ENCODE measurements at regions not wholly inside any gene's neighbourhood (a gene's known extent, or its start where the extent isn't known, plus 50 kb on each side); places are given as distances from the start of the nearest gene placed in this dataset.
"Not testable (repeated sequence)": the region's sequence is repeated elsewhere in the genome, so short reads cannot be mapped to it uniquely, and the experiment has no call there.

DNA sequence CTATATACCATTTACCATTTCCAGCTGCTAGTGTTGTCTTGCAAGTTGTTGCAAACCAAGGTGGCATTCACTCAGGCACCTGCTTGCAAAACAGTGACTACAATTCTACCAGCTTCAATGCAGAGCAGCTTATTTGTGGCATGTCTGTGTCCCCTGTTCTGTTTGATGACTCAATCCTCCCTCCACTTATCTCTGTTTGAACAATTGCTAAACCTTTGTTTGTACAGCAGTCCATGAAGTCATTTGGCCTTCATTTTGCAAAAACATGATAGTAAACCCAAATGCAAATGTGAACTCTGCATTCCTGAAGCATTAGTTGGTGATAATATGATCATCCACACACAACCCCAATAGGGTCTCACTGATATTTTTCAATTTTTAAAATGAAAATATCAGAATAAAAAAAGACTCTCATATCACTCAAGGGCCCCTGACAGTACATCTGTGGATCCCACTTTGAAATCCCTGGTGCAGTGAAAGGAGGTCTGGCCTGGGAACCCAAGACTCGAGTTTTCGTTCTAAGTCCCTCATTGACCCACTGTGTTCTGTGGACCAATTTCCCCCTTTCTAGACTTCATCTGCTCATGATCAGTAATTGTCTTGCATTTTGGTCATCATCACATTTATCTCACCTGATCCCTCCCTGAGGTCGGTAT is 425.4 kb downstream of the RPS24 start:
- no peak for DNase-seq (ENCODE audit: low read depth)

GRCh38 chr10:78459639-78460037 is 426.0 kb downstream of the RPS24 start:
- DNase-seq (ENCODE audit: low read depth), result no peak

DNA sequence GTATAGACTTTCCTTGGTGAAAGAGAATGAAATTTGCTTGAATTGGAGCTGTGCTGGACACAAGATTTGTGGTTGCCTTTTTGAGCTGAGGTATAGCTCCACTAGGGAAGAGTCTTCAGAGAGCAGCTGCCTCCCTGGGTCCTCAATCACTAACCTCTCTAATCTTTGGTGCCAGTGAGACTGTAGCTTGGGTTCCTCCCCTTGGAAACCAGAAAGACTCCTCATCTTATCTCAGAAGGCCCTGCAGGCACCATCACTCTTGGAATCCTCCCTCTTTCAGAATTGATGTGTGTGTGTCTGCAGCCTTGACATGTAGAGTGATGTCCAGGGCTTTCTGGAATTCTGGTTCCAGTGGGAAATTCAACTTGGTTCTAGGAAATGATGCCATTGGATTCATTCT is 426.5 kb downstream of the RPS24 start:
- no peak for DNase-seq (ENCODE audit: low read depth)

DNA sequence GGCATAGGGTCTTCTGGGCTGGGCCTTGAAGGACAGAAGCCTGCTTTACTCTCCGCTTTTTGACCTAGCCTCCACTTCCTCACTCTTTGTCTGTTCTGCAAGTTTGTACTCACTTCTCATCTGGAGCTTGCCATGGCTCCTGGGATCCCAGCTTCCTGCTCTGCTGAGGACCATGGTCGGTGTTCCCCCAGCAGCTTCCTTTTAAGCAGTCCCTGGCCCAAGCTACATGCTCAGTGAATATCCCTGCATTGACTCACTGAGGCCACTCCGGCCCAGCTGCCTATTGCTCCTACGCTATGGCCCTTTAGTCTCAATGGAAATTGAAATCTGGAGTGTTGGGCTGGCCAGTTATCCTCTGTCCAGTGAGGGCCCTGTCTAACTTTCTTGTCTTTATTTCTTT is 427.7 kb downstream of the RPS24 start:
- no peak for DNase-seq (ENCODE audit: low read depth)

- DNase-seq (ENCODE audit: low read depth), result no peak
Measured at GRCh38 chr10:78462176-78462575, 428.5 kb downstream of the RPS24 start.

DNA sequence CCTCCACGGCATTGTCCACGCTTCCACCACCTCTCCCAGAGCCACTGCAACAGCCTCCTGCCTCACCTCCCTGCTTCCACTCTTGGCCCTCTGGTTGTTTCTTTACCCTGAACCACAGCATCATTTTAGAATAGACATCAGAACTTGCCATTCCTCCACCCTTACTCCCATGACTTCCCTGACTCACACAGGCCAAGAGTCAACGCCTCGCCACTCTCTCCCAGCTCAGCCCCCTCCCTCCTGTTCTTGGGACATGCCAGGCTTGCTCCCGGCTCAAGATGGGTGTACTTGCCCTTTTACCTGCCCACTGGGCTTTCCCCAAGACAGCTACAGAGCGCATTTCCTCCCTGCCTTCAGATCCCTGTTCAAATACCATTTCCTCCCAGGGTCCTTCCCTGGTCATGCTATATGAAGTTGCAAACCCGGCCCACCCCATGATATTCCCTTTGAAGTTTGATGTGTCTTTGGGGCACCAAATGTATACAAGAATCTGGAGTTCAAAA is 429.1 kb downstream of the RPS24 start:
- no peak for DNase-seq (ENCODE audit: low read depth)

- DNase-seq (ENCODE audit: low read depth), result no peak
Measured at GRCh38 chr10:78464118-78464855, 430.6 kb downstream of the RPS24 start.

DNA sequence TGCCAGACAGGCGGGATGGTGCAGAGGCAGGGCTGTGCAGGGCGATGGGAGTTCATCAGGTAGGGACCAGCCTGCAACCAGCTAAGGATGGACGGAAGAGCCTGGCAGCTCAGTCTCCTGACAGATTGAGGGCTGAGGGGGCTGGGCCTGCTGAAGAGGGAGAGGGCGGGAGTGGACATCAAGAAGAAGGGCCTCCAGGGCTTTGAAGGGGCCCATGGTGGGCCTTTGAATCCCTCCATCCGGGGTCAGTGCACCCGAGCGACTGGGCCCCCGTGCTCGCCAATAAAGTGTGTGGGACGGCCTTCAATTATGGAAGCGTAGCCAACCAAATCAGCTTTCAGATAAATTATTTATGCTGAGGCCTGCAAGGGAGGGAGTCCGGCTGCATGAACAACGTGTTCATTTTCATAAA is 431.2 kb downstream of the RPS24 start:
- DNase-seq (ENCODE audit: low read depth), result no peak

- DNase-seq (ENCODE audit: low read depth), result no peak
Measured at GRCh38 chr10:78465431-78465830, 431.8 kb downstream of the RPS24 start.

GRCh38 chr10:78467496-78468106 is 433.9 kb downstream of the RPS24 start:
- no peak for DNase-seq (ENCODE audit: low read depth)

DNA sequence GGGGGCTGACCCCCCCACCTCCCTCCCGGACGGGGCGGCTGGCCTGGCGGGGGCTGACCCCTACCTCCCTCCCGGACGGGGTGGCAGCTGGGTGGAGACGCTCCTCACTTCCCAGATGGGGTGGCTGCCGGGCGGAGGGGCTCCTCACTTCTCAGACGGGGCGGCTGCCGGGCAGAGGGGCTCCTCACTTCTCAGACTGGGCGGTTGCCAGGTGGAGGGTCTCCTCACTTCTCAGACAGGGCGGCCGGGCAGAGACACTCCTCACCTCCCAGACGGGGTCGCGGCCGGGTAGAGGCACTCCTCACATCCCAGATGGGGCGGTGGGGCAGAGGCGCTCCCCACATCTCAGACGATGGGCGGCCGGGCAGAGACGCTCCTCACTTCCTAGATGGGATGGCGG is 435.1 kb downstream of the RPS24 start:
- DNase-seq (ENCODE audit: low read depth), result not testable (repeated sequence)

DNA sequence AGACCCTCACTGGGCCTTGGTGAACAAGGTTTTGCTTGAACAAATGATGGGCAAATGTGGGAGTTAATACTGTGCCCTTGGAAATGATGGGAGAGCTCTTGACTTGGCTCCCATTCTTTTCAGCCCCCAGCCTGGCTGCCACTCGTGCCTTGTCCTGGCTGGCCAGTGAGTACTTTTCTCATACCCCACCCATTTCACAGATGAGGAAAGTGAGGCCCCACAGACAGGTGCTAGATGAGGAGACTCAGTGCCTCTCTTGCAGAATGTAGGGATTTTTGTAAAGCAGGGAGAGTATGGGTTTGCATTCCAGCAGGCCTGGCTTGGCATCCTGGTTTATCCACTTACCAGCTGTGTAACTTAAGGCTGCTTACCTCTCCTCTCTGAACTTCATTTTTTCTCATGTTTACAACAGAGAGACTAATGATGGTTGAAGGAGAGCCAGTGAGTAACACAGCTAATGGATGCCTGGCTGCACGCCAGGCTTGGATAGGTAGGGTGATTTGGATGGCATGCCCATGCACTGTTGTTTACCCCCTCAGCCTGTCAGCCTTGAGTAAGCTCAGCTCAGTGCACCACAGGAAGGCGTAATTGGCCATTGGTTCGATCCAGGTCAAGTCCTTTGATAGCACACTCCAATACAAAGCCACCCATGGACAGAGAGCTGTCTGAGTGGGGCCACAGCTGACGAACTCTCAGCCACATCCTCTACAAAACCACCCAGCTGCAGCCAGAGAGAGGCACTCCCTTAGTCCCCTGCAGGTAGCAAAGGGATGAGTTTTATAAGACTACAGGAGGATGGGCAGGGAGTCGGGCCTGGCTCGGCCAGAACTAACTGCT is 436.8 kb downstream of the RPS24 start:
- DNase-seq (ENCODE audit: low read depth), result no peak

- no peak for DNase-seq (ENCODE audit: low read depth)
Measured at GRCh38 chr10:78471326-78471722, 437.7 kb downstream of the RPS24 start.

GRCh38 chr10:78471723-78472550 is 438.3 kb downstream of the RPS24 start:
- no peak for DNase-seq (ENCODE audit: low read depth)

GRCh38 chr10:78472551-78472890 is 438.9 kb downstream of the RPS24 start:
- DNase-seq (ENCODE audit: low read depth), result no peak

- no peak for DNase-seq (ENCODE audit: low read depth)
Measured at GRCh38 chr10:78473006-78473405, 439.3 kb downstream of the RPS24 start.

DNA sequence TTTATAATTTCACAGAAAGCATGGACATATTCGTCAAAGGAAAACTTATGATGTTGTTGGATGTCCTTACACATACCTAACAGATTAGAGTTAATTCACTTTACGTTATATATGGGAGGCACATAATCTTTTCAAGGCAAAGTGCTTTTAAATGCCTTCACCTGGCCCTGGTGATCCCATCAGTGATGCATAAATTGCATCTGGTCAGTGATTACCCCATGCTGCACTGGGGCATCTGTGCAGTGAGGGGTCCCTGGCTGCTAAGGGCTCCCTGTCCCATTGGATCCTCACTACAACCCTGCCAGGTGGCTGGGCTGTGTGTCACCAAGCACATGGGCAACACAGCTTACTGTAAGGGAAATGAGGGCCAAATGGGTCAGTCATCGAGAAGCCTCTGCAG is 441.1 kb downstream of the RPS24 start:
- DNase-seq (ENCODE audit: low read depth), result no peak

- no peak for DNase-seq (ENCODE audit: low read depth)
Measured at GRCh38 chr10:78475437-78475836, 441.8 kb downstream of the RPS24 start.

- DNase-seq (ENCODE audit: low read depth), result no peak
Measured at GRCh38 chr10:78476156-78476555, 442.5 kb downstream of the RPS24 start.

DNA sequence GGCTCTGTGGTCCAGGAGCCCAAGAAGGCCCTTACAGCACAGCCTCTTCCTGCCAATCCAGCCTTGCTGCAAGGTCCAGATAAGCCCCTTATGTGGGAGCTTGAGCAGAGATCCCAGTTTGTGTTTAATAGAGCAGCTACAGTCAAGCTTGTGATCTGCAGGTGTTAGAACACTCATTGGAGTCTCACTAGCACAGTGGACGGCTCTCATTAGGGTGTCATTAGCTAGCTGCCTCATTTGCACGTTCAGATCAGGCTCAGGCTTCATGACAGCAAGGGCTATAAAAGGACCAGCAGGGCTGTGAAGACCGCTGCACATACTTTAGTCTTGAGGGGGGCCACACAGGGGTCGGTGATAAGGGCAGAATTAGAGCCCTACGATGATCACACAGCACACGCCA is 443.2 kb downstream of the RPS24 start:
- DNase-seq (ENCODE audit: low read depth), result no peak

DNA sequence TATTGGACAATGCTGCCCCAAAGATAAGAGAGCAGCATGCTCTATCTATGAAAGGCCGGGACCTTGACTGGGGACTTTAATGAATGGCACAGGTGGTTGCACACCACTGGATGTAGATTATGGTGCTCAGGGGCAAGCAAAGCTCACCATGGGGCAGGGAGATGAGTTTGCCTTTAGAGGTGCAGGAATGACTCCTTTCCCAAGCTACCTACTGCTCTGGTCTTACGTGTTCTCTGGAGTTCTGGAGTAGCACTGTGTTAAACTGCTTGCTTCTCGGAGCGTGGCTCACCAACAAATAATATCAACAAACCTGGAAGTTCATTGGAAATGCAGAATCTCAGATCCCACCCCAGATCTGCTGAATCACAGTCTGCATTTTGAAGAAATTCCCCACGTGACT is 445.3 kb downstream of the RPS24 start:
- DNase-seq (ENCODE audit: low read depth), result no peak

DNA sequence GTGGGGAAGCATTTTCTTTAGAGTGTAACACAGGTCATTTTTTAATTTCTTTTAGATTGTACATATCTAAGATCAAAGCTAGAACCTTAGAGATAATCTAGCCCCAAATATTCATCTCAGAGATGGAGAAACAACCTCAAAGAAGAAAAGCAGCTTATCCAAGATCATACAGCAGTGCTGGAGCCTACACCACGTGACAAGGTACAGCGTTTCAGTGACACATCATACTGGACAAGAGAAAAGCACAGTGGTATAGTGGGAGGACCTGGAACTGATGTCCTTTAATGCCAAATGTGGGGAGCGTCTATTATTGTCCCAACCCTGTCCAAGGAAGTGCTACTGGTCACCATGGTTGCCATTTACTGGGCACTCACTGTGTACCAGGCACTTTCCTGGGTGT is 445.8 kb downstream of the RPS24 start:
- no peak for DNase-seq (ENCODE audit: low read depth)

Measured in stimulated activated CD8-positive, alpha-beta memory T cell treated with anti-CD3 and anti-CD28 coated beads, Interleukin-12 subunit alpha, Interleukin-12 subunit beta, amount 100 ng/mL, for 4 hours (primary cell).